HG02884 (cell line): ENCODE measurements at regions not wholly inside any gene's neighbourhood (a gene's known extent, or its start where the extent isn't known, plus 50 kb on each side); places are given as distances from the start of the nearest gene placed in this dataset.

Experiments used
- ATAC-seq: cut with Tn5 transposase; IDR thresholded peaks from one replicate; pipeline ENCODE4 v1.9.1; 2021; ENCODE audit warnings: mild to moderate bottlenecking, moderate library complexity; ENCODE audit not compliant: unreplicated experiment

- ATAC-seq = no peak
These were observed 283.0 kb downstream of the GASK1B start for GRCh38 chr4:157889788-157890187.

DNA sequence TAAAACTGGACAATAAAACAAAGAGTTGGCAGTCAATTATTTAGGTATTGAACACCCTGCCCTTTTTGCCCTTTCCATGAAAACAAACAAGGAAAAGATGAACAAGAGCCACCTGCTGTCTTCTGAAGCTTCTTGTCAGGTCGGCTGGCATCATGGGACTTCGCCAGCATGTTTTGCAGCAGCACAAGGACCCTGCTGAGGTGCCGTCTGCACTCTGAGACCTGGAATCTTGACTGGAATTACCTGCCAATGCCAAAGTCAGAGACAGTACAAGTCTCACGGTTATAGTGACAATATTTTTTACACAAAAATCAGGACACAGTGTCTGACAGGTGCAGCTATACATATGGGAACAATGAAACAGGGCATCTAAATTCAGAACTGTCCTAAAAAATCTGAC, 284.5 kb downstream of the GASK1B start:
- no peak for ATAC-seq

DNA sequence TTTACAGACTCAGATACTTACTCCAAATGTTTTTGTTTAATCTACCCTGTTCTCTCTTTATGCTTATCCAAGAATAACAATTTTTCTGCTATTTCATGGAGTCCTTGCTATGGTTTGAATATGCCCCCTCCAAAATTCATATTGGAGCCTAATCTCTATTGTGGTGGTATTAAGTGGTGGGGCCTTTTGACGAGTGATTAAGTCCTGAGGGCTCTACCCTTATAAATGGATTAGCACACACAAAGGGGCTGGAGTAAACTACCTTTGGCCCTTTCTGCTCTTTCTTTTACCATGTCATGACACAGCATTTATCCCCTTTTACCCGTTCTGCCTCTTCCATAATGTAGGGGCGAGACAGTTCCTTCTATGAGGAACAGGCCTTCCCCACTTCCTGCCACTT, 285.5 kb downstream of the GASK1B start:
- no peak for ATAC-seq

- no peak for ATAC-seq
These were observed 286.2 kb downstream of the GASK1B start for GRCh38 chr4:157886645-157887044.

- no peak for ATAC-seq
These were observed 287.0 kb downstream of the GASK1B start for GRCh38 chr4:157885811-157886210.

DNA sequence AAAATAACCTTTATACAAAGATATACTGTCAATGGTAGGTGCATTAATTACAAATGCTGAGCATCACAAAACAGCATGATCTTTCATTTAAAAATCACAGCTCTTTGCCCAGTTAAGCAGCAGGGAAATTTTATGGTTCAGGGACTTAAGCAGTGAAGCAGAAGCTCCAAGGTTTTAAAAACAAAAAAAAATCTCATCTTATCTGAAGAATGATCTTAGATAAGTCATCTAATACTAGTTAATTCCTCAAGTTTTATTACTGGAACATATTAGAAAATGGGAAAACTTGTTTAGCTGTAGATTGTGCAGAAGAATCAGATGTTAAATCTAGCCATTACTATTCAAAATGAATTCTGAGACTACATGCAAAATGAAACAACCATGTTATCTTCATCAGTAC, 289.9 kb downstream of the GASK1B start:
- ATAC-seq = no peak

GRCh38 chr4:157880761-157881160, 292.1 kb downstream of the GASK1B start:
- ATAC-seq = no peak

GRCh38 chr4:157854819-157855218, 318.0 kb downstream of the GASK1B start:
- no peak for ATAC-seq

DNA sequence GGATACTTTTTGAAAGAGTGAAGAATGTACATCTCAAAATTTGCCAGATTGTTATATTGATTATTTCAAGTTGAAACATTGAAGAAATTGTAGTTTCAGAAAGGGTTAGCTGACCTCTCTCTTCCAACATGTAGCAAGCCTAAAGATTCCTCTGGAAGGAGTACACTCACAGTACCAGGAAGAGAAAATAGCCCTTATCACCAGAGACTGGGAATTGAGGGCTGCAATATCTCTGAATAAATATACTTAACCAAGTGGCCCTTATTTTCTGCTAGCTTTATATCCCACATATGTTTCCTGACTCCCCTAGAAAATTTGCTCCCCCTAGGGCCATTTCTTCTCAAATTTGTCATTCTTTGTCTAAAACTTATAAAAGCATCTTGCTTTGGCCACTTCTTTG, 332.2 kb downstream of the GASK1B start:
- no peak for ATAC-seq

- no peak for ATAC-seq
These were observed 332.8 kb downstream of the GASK1B start for GRCh38 chr4:157840034-157840433.

- ATAC-seq = no peak
These were observed 334.5 kb downstream of the GASK1B start for GRCh38 chr4:157838366-157838765.

DNA sequence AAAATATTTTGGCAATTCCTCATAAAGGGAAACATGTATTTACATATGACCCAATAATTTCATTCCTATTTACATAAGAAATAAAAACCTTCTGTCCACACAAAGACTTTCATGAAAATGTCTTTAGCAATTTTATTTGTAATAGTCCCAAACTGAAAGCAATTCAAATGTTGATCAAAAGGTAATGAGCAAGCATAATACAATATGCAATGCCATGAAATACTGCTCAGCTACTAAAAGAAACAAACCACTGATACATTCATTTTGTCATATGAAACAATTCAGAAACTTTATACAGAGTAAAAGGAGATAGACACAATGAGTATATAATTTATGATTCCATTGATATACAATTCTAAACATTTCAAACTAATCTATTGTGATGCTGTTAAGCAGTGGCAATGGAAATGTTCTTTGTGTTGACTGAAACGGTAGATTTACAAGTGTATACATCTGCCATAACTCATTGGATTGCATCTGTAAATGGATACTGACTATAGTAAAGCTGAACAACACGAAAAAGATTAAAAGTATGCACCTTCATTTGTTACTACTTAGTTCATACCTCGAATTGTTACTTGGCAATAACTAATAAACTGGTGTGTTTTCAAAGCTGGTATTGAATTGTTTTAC, 335.6 kb downstream of the GASK1B start:
- no peak for ATAC-seq

DNA sequence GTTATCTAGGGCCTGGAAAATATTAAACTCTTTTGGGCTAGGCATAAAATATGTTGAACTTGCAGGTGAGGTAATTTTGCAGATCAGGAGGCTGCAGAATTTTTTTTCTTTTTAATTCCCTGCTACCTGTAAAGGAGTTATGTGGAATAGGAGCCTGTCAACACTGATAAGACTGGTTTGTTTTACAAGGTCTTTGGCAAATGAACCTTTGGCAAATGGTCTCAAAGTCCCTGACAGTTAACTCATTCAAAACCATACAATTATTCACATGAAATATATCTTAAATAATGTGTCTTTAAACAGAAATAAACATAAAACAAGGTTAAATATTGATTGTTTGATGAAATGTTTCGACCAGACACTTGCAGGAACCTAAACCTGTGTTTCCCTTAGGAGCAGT, 340.2 kb downstream of the GASK1B start:
- ATAC-seq = no peak

GRCh38 chr4:157824021-157824420, 348.8 kb downstream of the GASK1B start:
- ATAC-seq = no peak

DNA sequence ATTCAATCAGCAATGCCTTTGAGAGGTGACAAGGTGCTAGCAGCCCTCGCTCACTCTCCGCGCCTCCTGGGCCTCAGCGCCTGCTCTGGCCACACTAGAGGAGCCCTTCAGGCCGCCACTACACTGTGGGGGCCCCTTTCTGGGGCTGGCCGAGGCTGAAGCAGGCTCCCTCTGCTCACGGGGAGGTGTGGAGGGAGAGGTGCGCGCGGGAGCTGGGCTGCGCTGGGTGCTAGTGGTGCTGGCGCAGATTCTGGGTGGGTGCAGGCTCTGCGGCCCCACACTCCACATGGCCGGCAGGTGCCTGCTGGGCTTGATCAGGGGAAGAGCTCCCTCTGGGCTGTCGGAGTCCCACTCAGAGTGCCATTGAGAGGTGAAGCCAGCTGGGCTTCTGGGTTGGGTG, 351.0 kb downstream of the GASK1B start:
- no peak for ATAC-seq

DNA sequence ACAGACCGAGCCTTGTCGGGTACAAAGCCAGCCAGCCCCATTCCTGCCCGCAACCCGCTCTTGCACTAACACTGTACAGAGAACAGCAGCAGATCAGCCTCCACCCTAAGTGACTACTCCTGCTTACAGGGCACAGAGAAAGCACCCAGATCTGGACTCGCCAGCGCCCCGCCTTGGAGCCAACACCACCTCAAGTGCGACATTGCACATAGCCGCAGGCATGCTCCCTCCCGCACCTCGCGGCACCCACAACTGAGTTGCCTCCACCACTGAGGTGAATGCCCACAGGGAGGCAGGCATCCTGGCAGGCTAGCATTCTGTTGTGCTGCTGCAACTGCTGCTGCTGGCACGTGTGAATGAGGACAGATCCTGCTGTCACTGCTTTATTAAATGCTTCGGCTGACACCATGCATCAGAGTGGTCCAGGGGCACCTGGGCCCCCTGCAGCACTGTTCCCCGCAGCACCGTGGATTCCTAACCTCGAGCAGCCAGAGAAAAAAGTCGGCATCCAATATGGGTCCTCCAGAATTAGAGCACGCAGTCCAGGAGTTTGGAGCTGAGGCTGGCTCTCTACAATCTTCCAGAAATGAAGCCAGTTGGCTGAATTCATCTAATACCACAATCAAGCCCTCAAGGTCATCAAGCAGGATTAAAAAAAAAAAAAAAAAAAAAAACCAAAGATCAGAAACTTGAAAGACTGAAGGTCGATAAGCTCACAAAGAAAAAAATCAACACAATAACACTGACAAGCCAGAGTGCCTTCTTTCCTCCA, 352.9 kb downstream of the GASK1B start:
- no peak for ATAC-seq

GRCh38 chr4:157818946-157819692, 353.7 kb downstream of the GASK1B start:
- ATAC-seq = no peak

DNA sequence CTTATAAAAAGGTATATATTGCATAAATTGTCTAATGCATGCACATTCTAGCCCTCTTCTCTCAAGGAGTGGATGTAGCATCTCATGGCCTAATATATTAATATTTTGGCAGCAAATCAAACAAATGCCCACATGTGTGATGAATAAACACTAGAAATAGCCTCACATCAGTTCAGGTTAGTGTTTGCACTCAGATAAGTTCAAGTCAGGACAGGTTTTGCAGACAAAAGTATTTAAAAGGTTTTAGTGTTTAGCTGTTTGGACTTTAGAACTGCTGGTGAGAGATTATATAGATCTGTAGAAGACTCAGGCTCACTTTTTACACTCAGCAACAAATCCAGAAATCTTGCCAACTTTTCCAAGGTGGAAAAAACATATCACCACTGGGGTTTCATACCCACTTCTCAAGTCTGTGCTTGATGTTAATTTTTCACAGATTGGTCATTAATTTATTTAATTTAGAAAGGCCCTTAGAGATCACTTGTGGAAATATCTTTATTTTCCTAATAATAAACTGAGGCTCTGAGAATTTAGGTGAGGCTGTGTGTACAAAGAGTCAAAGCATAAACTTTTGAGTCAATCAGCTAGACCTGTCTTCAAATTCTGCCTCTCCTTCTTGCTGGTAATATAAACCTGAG, 362.6 kb downstream of the GASK1B start:
- no peak for ATAC-seq

- no peak for ATAC-seq
These were observed 363.9 kb downstream of the GASK1B start for GRCh38 chr4:157808796-157809383.

GRCh38 chr4:157806184-157806583, 366.6 kb downstream of the GASK1B start:
- ATAC-seq = no peak

DNA sequence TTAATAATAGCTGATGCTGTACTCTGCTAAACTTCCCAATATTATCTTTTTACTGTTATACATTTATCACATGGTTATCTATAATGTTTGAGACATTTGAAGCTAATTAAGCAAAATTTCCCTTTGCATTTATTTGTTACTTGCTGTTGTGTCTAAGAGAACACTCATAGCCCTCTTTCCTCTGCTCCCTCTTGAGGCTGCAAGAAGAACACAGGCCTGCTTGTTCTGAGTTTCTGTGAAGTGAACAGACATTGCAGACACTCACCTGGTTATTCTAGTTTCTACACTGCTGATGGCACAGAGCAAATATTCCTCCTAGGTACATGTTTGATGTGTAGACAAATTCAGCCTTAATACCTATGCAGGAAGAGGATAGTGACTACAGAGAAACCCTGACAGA, 367.8 kb downstream of the GASK1B start:
- no peak for ATAC-seq
